Motor neuron (in vitro differentiated cells): ENCODE measurements at regions not wholly inside any gene's neighbourhood (a gene's known extent, or its start where the extent isn't known, plus 50 kb on each side); places are given as distances from the start of the nearest gene placed in this dataset.
A peak's percentile ranks its signal among the peaks of the same experiment; 100 is the strongest.
"Not testable (repeated sequence)": the region's sequence is repeated elsewhere in the genome, so short reads cannot be mapped to it uniquely, and the experiment has no call there.

Experiments used
- ATAC-seq, 8 experiments: fragments of 200-7000 bp; cut with Tn5 transposase; replicated peaks in 6 of 8; 2 replicates each; pipeline ENCODE4 v1.8.0; 2021; ENCODE audit warnings: mild to moderate bottlenecking in 8 of 8, moderate library complexity in 8 of 8
- H3K27ac ChIP-seq, 2 donors: fragments of 250-450 bp; sonication (Bioruptor Pico); 2 replicates each; pipeline ENCODE4 v1.9.0; 2021; ENCODE audit warnings: antibody characterized with exemption in 2 of 2, mild to moderate bottlenecking in 2 of 2, moderate library complexity in 1 of 2
- H3K4me1 ChIP-seq, 2 donors: fragments of 250-450 bp; sonication (Bioruptor Pico); replicated peaks in 1 of 2; 2 replicates each; pipeline ENCODE4 v1.6.1; 2021; ENCODE audit warnings: antibody characterized with exemption in 2 of 2, mild to moderate bottlenecking in 2 of 2, moderate library complexity in 1 of 2
- H3K4me3 ChIP-seq, 5 donors: fragments of 250-450 bp; sonication (Bioruptor Pico); 2 replicates each; pipeline ENCODE4 v1.9.0; 2021; ENCODE audit warnings: antibody characterized with exemption in 5 of 5, mild to moderate bottlenecking in 5 of 5, moderate library complexity in 4 of 5
- whole genome bisulfite sequencing, 10 experiments: fragments of 450-650 bp; shearing (Covaris generic); methylation state at CpG; one replicate each; pipeline ENCODE4 v1.0.0; 2022; 5-methylcytosine and 5-hydroxymethylcytosine counted together
- in situ Hi-C, 9 experiments: fragments of 400-800 bp; cut with MboI; loops; one replicate each; pipeline ENCODE4 v1.15.0; 2021; ENCODE audit warnings: low sequenced_read_pairs in 9 of 9, low pct_unique_long_range_greater_than_20kb in 2 of 9; ENCODE audit not compliant: unreplicated experiment in 9 of 9

GRCh38 chr14:19052977-19053376 lies 85.7 kb downstream of the POTEM start:
- no CpG with 5 or more reads among the region's 15 CpGs for WGBS, 10 experiments
- in situ Hi-C loops, ATAC-seq: not testable (repeated sequence)

GRCh38 chr14:19053426-19054050 lies 86.3 kb downstream of the POTEM start:
- H3K4me3 ChIP-seq, in situ Hi-C loops, H3K4me1 ChIP-seq, H3K27ac ChIP-seq, ATAC-seq: not testable (repeated sequence)
- WGBS, 10 experiments: no CpG with 5 or more reads among the region's 27 CpGs

More at GRCh38 chr14:19052977-19053376, 85.7 kb downstream of the POTEM start:
- not testable (repeated sequence) for H3K4me1 ChIP-seq, H3K4me3 ChIP-seq, H3K27ac ChIP-seq

GRCh38 chr14:19054108-19054721 lies 87.0 kb downstream of the POTEM start:
- H3K4me1 ChIP-seq, H3K27ac ChIP-seq, in situ Hi-C loops, ATAC-seq, H3K4me3 ChIP-seq: not testable (repeated sequence)
- no CpG with 5 or more reads among the region's 27 CpGs for WGBS, 10 experiments

- H3K4me1 ChIP-seq, H3K27ac ChIP-seq, H3K4me3 ChIP-seq, in situ Hi-C loops: not testable (repeated sequence)
- peak in 2 of 8 experiments; percentile 41 to 71 for ATAC-seq
- WGBS, 10 experiments: no CpG with 5 or more reads among the region's 20 CpGs
Measured at GRCh38 chr14:19054934-19055333, 87.7 kb downstream of the POTEM start.

GRCh38 chr14:19059066-19059465 lies 91.8 kb downstream of the POTEM start:
- no CpG with 5 or more reads among the region's 2 CpGs for WGBS, 10 experiments
- in situ Hi-C loops, H3K4me1 ChIP-seq, H3K4me3 ChIP-seq, ATAC-seq, H3K27ac ChIP-seq: not testable (repeated sequence)

GRCh38 chr14:19061689-19062450 lies 94.6 kb downstream of the POTEM start:
- H3K27ac ChIP-seq, H3K4me3 ChIP-seq, H3K4me1 ChIP-seq, in situ Hi-C loops: not testable (repeated sequence)
- no CpG with 5 or more reads among the region's 34 CpGs for WGBS, 10 experiments
- ATAC-seq: peak in 1 of 8 experiments; percentile 74

GRCh38 chr14:19068957-19069356 lies 101.7 kb downstream of the POTEM start:
- no CpG with 5 or more reads among the region's 3 CpGs for WGBS, 10 experiments
- not testable (repeated sequence) for ATAC-seq

GRCh38 chr14:19072518-19072917 lies 105.3 kb downstream of the POTEM start:
- ATAC-seq, in situ Hi-C loops: not testable (repeated sequence)
- no CpG with 5 or more reads among the region's 2 CpGs for WGBS, 10 experiments

More at GRCh38 chr14:19068957-19069356, 101.7 kb downstream of the POTEM start:
- H3K4me1 ChIP-seq, H3K4me3 ChIP-seq, H3K27ac ChIP-seq, in situ Hi-C loops: not testable (repeated sequence)

GRCh38 chr14:19088632-19089031 lies 121.4 kb downstream of the POTEM start:
- WGBS, 10 experiments: no CpG with 5 or more reads among the region's 2 CpGs
- H3K27ac ChIP-seq, in situ Hi-C loops, H3K4me3 ChIP-seq, H3K4me1 ChIP-seq: not testable (repeated sequence)
- peak in 1 of 8 experiments; percentile 43 for ATAC-seq

More at GRCh38 chr14:19072518-19072917, 105.3 kb downstream of the POTEM start:
- not testable (repeated sequence) for H3K27ac ChIP-seq, H3K4me1 ChIP-seq, H3K4me3 ChIP-seq

GRCh38 chr14:19093227-19093626 lies 126.0 kb downstream of the POTEM start:
- H3K27ac ChIP-seq, in situ Hi-C loops, ATAC-seq, H3K4me3 ChIP-seq, H3K4me1 ChIP-seq: not testable (repeated sequence)
- WGBS, 10 experiments: no CpG with 5 or more reads among the region's 5 CpGs

GRCh38 chr14:19094731-19095130 lies 127.5 kb downstream of the POTEM start:
- H3K4me1 ChIP-seq, in situ Hi-C loops, H3K4me3 ChIP-seq, ATAC-seq, H3K27ac ChIP-seq: not testable (repeated sequence)
- no CpG with 5 or more reads among the region's 2 CpGs for WGBS, 10 experiments

GRCh38 chr14:19095167-19095566 lies 127.9 kb downstream of the POTEM start:
- in situ Hi-C loops, H3K27ac ChIP-seq, H3K4me3 ChIP-seq, H3K4me1 ChIP-seq: not testable (repeated sequence)
- no CpG with 5 or more reads among the region's 1 CpG for WGBS, 10 experiments
- peak in 1 of 8 experiments; percentile 45 for ATAC-seq

- H3K4me3 ChIP-seq, H3K27ac ChIP-seq, H3K4me1 ChIP-seq, in situ Hi-C loops, ATAC-seq: not testable (repeated sequence)
- 0 to 17% (median 0%) methylated on average over 1 of the region's 1 CpG; no CpG with 5 or more reads in 5 of the 10 experiments for whole genome bisulfite sequencing, 10 experiments
Measured at GRCh38 chr14:19096467-19096866, 129.2 kb downstream of the POTEM start.
